HG03060 (cell line): ENCODE measurements at regions not wholly inside any gene's neighbourhood (a gene's known extent, or its start where the extent isn't known, plus 50 kb on each side); places are given as distances from the start of the nearest gene placed in this dataset.

Source experiments
- ATAC-seq: cut with Tn5 transposase; IDR thresholded peaks from one replicate; pipeline ENCODE4 v1.9.1; 2021; ENCODE audit warnings: low read depth, moderate number of reproducible peaks; ENCODE audit not compliant: unreplicated experiment

GRCh38 chr10:10515479-10516204 is 502.0 kb upstream of the CELF2 start:
- ATAC-seq, result no peak

GRCh38 chr10:10516346-10517130 is 501.1 kb upstream of the CELF2 start:
- no peak for ATAC-seq

GRCh38 chr10:10517866-10518265 is 499.8 kb upstream of the CELF2 start:
- ATAC-seq, result no peak

GRCh38 chr10:10519674-10520073 is 498.0 kb upstream of the CELF2 start:
- no peak for ATAC-seq

- peak; percentile 95 for ATAC-seq
These were observed 496.9 kb upstream of the CELF2 start for GRCh38 chr10:10520491-10521385.

GRCh38 chr10:10526846-10527245 is 490.8 kb upstream of the CELF2 start:
- ATAC-seq, result no peak

- no peak for ATAC-seq
These were observed 489.7 kb upstream of the CELF2 start for GRCh38 chr10:10527861-10528562.

GRCh38 chr10:10528563-10528910 is 489.1 kb upstream of the CELF2 start:
- ATAC-seq, result no peak

- ATAC-seq, result no peak
These were observed 487.4 kb upstream of the CELF2 start for GRCh38 chr10:10530313-10530712.

- ATAC-seq, result no peak
These were observed 485.4 kb upstream of the CELF2 start for GRCh38 chr10:10532236-10532635.

GRCh38 chr10:10532826-10533225 is 484.8 kb upstream of the CELF2 start:
- ATAC-seq, result no peak

GRCh38 chr10:10533437-10533836 is 484.2 kb upstream of the CELF2 start:
- ATAC-seq, result no peak

GRCh38 chr10:10538326-10538725 is 479.3 kb upstream of the CELF2 start:
- no peak for ATAC-seq

GRCh38 chr10:10540398-10540797 is 477.3 kb upstream of the CELF2 start:
- no peak for ATAC-seq

GRCh38 chr10:10542477-10542876 is 475.2 kb upstream of the CELF2 start:
- ATAC-seq, result no peak

- ATAC-seq, result no peak
These were observed 472.8 kb upstream of the CELF2 start for GRCh38 chr10:10544890-10545289.

GRCh38 chr10:10545771-10546170 is 471.9 kb upstream of the CELF2 start:
- ATAC-seq, result no peak

GRCh38 chr10:10551596-10552301 is 465.9 kb upstream of the CELF2 start:
- ATAC-seq, result no peak

- ATAC-seq, result no peak
These were observed 464.7 kb upstream of the CELF2 start for GRCh38 chr10:10552948-10553347.
